ENCODE measurements at regions not wholly inside any gene's neighbourhood (a gene's known extent, or its start where the extent isn't known, plus 50 kb on each side); places are given as distances from the start of the nearest gene placed in this dataset.
"Not testable (repeated sequence)": the region's sequence is repeated elsewhere in the genome, so short reads cannot be mapped to it uniquely, and the experiment has no call there.

DNA sequence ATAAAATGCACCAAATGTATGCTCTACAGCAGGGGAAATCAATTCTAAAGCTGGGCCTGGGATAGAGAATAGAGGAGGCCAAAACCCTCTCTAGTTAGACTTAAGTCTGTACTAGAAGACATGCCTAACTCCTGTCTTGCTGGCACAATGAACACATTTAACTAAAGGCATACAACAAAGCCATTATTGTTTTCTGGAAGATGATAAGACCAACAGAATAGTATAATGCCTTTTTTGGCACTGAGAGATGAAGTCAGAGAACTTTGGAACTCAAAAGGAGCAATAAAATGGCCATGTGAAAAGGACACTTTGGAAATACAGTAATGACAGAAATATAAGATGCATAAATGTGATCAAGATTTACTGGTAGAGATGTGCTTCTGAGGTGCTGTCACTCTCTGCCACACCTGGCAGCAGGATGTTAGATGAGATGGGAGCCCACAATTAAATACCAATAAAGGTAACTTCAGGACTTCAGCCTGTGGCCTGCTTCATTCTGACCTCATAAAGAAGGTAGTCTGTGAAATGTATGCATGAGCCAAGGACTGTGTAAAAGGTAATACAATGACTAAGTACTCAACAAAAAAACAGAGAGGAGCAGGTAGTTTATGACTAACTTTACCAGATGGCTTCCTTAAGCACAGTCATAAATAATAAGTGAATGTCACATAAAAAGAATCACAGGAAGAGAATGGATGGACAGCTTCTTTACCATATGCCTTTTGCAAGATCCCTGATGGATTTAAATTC is 333.4 kb downstream of the BCKDHB start:
- DNase-seq = no peak

DNA sequence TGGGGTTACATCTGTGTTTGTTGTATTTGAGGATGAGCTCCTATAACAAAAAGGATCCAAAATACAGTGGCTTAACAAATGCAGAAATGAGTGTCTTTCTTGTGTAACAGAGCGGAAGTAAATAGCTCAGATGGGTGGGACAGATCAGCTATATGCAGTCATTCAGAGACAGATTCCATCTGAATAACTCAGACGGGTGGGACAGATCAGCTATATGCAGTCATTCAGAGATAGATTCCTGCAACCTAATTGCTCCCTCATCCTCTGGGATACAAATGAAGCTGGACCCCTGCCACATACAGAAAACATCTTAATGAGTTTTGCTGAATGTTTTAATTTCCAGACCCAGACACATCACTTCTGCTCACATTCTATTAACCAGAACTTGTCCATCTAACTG is 332.3 kb downstream of the BCKDHB start:
- DNase-seq = no peak

DNA sequence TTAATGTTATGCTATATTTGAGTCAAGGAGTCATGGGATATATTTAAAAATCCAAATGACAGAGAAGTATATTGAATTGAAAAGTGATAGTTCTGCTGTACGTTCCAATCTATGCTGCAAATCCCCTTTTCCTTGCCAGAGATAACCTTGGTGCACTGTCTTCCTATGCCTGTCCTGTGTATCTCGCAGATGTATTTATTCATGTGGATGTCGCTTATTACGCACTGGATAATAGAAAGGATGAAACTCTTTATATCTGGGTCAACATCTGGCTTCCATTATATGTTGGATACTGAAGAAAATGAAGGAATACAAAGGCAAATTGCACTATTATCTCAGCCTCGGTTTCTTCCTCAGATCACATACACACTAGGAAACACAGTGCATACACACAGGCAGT is 331.3 kb downstream of the BCKDHB start:
- no peak for DNase-seq

DNA sequence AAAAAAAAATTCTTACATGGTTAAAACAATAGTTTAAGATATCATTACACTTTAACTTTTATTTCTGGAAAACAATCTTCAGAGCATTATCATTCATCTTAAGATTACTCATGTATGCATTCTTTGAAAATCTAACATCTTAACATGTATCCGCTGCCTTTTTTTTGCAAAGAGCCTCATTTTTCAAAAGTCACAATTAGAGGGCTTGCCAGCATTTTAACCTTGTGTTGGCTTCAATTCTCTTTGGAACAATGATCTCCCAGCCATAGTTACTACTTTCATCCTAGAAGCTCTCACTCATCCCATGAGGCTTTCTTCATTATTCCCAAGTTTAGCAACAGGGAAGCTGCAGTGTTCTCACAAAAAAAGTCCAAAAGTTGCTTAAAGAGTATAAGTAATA is 330.8 kb downstream of the BCKDHB start:
- no peak for DNase-seq

DNA sequence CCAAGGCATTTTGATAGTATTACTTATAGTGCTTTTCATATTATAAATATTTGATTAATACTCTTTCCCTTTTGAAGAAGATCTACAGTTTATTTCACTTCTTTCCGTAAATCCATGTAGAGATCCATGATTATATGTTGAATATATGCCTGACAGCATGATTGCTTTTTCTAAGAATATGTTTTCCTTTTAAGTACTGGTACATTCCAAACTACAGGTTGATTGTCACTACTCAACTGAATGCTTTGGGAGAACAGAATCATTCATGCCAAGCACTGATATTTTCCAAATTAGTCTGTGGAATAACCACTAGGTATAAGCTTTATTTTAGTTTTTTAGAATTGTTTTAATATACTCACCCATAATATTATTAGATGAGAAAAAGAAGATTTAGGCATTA is 330.2 kb downstream of the BCKDHB start:
- no peak for DNase-seq

DNA sequence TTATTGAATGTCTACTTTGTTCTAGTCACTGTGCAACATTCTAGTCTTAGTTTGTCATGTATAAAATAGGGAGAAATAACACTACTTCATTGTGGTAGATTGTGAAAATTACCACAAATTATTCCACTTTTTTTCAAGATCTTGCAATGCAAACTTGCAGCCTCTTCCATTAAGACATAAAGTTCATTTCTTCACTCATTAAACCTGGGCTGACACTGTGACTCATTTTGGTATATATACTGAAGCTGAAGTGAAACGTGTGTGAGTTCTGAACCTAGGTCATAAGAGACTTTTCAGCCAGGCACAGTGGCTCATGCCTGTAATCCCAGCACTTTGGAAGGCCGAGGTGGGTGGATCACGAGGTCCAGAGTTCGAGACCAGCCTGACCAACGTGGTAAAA is 329.0 kb downstream of the BCKDHB start:
- DNase-seq = no peak

DNA sequence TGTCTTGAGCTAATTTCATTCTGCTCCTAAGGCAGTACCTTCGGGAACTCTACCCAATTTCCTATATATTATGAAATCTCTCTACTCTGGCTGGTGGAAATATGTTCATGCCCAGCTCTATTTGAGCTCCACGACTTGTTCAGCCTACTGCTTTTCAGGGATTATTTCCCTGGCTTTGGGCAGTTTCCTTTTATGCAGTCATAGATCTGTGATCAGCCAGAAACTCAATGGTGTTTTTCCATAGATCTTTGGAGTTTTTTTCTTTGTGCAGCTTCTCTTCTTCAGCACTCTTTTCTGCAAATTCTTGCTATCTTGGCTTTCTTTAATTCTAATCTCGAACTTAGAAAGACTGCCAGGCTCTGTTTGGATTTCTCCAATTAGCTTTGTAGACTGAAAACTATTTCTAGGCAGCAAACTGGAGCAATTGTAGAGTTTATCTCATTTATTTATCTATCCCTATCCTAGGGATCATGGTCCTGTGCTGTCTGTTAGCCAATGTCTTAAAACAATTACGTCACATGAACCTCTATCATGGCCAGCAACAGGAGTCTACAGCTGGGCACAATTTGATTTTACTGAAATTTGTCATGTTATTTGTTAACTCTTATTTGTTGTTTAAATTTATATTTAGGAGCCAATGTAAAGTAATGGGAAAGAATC is 328.4 kb downstream of the BCKDHB start:
- DNase-seq = no peak

DNA sequence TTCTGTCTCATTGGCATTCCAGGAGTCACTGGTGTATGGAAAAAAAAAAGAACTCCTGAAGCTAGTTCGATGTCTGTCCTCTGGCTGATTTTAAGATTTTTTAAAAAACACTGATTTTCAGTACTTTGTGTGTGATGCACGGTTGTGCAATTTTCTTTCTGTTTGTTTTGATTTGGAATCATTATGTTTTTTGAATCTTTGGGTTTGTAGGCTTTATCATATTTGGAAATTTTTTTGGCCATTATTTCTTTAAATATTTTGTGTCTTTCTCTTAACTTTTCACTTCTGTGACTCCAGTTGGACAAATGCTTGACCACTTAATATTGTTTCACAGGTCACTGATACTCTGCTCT is 327.2 kb downstream of the BCKDHB start:
- DNase-seq = no peak

DNA sequence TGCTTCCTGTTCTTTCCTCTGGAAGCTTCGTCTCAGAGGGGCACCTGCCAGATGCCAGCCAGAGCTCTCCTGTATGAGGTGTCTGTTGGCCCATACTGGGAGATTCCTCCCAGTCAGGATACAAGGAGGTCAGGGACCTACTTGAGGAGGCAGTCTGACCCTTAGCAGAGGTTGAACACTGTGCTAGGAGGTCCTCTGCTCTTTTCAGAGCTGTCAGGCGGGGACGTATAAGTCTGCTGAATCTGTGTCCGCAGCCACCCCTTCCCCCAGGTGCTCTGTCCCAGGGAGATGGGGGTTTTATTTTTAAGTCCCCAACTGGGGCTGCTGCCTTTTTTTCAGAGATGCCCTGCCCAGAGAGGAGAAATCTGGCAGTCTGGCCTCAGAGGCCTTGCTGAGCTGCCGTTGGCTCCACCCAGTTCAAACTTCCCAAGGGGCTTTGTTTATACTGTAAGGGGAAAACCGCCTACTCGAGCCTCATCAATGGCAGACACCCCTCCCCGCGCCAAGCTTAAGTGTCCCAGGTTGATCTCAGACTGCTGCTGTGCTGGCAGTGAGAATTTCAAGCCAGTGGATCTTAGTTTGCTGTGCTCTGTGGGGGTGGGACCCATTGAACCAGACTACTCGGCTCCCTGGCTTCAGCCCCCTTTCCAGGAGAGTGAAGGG is 326.7 kb downstream of the BCKDHB start:
- no peak for DNase-seq

DNA sequence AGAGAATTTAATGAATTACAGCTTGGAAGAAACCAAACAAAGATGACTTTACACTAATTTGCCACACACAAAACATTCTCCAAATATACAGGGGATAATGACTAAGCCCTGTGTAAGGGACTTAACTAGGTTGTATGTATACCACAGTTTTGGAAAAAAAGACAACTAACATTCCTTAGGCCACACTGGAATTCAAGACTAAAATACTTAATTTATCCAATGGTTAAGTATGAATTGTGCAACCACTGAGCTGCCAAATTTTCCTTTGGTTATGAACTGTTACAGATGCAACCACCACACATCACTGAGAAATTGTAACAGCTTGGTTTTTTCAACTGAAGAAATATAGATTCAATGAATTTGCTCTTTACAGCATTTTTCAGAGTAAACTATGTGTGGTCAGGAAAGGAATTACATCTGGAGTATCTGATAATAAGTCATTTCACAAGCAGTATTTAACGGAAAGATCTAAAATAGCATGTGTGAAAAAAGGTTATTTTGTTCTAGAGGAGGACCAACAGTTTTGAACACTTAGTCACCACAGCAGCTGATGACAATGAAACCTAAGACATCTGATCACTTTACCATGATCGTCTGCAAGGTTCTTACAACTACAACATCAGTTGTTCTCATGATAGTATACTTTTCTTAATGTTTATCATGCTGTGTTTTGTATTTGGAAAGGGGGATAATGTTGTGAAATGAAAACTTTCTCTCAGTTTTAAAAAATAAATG is 318.8 kb downstream of the BCKDHB start:
- no peak for DNase-seq

DNA sequence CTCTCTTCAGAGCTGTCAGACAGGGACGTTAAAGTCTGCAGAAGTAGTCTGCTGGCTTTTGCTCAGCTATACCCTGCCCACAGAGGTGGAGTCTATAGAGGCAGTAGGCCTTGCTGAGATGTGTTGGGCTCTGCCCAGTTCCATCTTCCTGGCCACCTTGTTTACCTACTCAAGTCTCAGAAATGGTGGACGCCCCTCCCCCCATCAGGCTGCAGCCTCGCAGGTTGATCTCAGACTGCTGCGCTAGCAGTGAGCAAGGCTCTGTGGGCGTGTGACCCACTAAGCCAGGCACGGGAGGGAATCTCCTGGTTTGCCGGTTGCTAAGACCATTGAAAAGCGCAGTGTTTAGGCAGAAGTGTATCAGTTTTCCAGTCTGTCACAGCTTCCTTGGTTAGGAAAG is 305.0 kb downstream of the BCKDHB start:
- DNase-seq = no peak

DNA sequence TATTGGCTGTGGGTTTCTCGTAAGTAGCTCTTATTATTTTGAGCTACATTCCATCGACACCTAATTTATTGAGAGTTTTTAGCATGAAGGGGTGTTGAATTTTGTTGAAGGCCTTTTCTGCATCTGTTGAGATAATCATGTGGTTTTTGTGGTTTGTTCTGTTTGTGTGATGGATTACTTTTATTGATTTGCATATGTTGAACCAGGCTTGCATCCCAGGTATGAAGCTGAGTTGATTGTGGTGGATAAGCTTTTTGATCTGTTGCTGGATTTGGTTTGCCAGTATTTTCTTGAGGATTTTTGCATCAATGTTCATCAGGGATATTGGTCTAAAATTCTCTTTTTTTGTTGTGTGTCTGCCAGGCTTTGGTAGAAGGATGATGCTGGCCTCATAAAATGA is 301.5 kb downstream of the BCKDHB start:
- not testable (repeated sequence) for DNase-seq

DNA sequence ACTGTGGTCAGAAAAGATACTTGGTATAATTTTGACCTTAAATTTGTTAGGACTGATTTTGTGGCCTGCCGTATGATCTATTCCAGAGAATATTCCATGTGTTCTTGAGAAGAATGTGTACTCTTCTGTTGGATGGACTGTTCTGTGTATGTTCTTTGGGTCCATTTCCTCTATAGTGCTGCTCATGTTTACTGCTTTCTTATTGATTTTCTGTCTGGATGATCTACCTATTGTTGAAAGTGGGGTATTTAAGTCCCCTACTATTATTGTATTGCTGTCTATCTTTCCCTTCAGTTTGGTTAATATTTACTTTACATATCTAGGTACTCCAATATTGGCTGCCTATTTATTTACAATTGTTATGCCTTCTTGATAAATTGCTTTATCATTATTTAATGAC is 298.4 kb downstream of the BCKDHB start:
- no peak for DNase-seq

DNA sequence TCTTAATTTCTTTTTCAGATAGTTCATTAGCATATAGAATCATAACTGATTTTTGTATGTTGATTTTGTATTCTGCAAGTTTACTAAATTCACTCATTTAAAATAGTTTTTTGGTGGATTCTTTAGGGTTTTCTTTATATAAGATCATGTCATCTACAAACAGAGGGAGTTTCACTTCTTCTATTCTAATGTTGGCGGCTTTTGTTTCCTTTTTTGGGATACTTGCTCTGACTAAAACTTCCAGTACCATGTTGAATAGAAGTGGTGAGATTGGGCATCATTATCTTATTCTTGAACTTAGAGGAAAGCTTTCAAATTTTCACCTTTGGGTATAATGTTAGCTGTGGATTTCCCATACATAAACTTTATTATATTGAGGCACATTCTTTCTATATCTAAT is 296.9 kb downstream of the BCKDHB start:
- no peak for DNase-seq

DNA sequence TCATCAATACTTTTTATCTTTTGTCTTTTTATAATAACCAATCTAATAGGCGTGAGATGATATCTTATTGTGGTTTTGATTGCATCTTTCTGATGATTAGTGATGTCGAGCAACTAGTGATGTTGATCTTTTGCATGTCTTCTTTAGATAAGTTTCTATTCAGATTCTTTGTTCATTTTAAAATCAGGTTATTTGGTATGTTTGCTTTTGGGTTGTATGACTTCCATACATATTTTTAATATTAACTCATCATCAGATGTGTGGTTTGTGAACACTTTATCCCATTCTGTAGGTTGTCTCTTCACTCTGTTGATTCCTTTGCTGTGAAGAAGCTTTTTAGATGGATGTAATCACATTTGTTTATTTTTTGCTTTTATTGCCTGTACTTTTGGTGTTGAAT is 295.8 kb downstream of the BCKDHB start:
- no peak for DNase-seq
